Adrenal gland (tissue), 5 donors: ENCODE measurements at regions not wholly inside any gene's neighbourhood (a gene's known extent, or its start where the extent isn't known, plus 50 kb on each side); places are given as distances from the start of the nearest gene placed in this dataset.

Source experiments
- POLR2A ChIP-seq, 2 donors: fragments of 450-650 bp; IDR thresholded peaks; one replicate each; pipeline ENCODE4 v1.6.1; 2017; ENCODE audit warnings: antibody characterized with exemption in 2 of 2, mild to moderate bottlenecking in 2 of 2, moderate library complexity in 1 of 2
- TF ChIP-seq, protein P1 (sequence below), 6 experiments: fragments of 450-650 bp in 4 of 6; fragments of 200-600 bp in 2 of 6; sonication (generic) in 1 of 6; IDR thresholded peaks; 1 replicate in 5 of 6; 2 replicates in 1 of 6; pipeline versions ENCODE4 v1.5.1 to v1.8.0; 2016 to 2021; ENCODE audit warnings: antibody characterized with exemption in 6 of 6, mild to moderate bottlenecking in 2 of 6, moderate library complexity in 1 of 6
- donor health status: DM: no; HTN: no; CAD: no.

GRCh38 chr12:24111086-24111485 lies 161.6 kb upstream of the SOX5 start:
- TF ChIP-seq, protein P1, sequence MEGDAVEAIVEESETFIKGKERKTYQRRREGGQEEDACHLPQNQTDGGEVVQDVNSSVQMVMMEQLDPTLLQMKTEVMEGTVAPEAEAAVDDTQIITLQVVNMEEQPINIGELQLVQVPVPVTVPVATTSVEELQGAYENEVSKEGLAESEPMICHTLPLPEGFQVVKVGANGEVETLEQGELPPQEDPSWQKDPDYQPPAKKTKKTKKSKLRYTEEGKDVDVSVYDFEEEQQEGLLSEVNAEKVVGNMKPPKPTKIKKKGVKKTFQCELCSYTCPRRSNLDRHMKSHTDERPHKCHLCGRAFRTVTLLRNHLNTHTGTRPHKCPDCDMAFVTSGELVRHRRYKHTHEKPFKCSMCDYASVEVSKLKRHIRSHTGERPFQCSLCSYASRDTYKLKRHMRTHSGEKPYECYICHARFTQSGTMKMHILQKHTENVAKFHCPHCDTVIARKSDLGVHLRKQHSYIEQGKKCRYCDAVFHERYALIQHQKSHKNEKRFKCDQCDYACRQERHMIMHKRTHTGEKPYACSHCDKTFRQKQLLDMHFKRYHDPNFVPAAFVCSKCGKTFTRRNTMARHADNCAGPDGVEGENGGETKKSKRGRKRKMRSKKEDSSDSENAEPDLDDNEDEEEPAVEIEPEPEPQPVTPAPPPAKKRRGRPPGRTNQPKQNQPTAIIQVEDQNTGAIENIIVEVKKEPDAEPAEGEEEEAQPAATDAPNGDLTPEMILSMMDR (IDR thresholded peaks at IDR 0.05), result no peak
- no peak for TF ChIP-seq POLR2A (IDR thresholded peaks at IDR 0.05)
